ENCODE measurements at regions not wholly inside any gene's neighbourhood (a gene's known extent, or its start where the extent isn't known, plus 50 kb on each side); places are given as distances from the start of the nearest gene placed in this dataset.

DNA sequence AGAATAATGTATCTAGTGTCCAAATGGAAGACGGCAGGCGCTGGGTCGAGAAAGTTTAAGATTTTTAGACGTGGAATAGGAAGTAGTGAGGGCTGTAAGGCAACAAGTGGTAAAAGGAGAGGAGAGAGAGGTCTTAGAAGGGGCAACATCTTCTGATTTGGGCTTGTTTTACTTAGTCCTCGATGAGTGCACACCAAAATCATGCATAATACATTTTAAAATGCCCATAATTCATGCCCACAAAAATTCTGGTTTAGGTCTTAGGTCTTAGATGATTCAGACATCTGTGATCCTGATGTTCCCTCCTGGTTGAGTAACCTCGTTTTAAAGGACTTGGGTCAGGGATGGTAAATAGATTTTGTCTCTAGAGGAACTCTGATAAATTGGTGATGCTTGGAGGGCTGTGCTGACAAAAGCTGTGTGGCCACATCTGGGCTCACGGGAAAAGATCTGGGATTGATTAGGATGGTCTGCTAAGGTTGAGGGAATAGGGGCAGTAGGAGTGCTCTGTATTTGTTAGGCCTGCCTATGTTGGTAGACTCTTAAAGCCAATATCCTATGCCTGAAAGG, 476.3 kb downstream of the CCDC171 start (continued):
- TF ChIP-seq, protein P1, sequence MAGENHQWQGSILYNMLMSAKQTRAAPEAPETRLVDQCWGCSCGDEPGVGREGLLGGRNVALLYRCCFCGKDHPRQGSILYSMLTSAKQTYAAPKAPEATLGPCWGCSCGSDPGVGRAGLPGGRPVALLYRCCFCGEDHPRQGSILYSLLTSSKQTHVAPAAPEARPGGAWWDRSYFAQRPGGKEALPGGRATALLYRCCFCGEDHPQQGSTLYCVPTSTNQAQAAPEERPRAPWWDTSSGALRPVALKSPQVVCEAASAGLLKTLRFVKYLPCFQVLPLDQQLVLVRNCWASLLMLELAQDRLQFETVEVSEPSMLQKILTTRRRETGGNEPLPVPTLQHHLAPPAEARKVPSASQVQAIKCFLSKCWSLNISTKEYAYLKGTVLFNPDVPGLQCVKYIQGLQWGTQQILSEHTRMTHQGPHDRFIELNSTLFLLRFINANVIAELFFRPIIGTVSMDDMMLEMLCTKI (IDR thresholded peaks at IDR 0.05; ENCODE audit: partially characterized antibody) = no peak
- TF ChIP-seq MAZ (CRISPR knock-in tag; conservative IDR thresholded peaks at IDR 0.05 in 1 of 2, IDR thresholded peaks at IDR 0.05 in 1 of 2) = no peak

DNA sequence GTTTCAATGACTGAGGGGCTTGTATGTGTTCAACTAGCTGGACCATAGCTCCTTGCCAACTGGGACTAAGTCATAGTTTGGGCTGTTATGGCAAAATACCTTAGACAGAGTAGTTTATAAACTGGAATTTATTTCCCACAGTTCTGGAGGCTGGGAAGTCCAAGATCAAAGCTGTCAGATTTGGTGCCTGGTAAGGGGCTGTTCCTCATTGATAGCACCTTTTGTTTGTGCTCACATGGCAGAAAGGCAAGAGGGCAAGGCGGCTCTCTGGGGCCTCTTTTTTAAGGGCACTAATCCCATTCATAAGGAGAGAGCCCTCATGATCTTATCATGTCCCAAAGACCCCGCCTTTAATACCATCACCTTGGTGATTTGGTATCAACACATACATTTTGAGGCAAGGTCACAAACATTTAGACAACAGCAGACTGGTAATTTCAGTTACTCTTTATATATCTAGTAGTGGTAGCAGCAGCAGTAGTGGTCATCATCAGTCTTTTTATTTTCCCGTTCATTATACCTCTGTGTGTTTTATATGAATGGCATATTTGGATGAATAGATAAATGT, 477.0 kb downstream of the CCDC171 start:
- no peak overlapping the region for H3K4me3 ChIP-seq
- WGBS (ENCODE audit: insufficient coverage, low coverage, missing lambda C conversion rate) = 0% methylated on average over 3 of the region's 3 CpGs
- no peak overlapping the region for H3K27ac ChIP-seq (ENCODE audit: extremely low read depth, low read depth, low read length)
- no peak for FAIRE-seq
- H3K79me2 ChIP-seq (ENCODE audit: control insufficient read depth, insufficient read depth, low read length) = no peaks in the 10 kb centered on the region
- no peak for ATAC-seq
- in situ Hi-C loops (cut with MboI) = no loop called here
- no peaks in the 10 kb centered on the region for H3K9me3 ChIP-seq (replicated peaks; ENCODE audit: control insufficient read depth, insufficient read depth, low read depth, low read length)
- H3K4me1 ChIP-seq (replicated peaks in 1 of 2; ENCODE audit: control insufficient read depth in 2 of 2, insufficient read depth in 2 of 2, low read length in 2 of 2) = no peaks in the 10 kb centered on the region
- no TSS peak for BruUV-seq (replicated peaks)
- H3K4me2 ChIP-seq (ENCODE audit: insufficient read depth, low read length) = no peak overlapping the region
- no peak for TF ChIP-seq HDAC8 (tag; IDR thresholded peaks at IDR 0.05)
- TF ChIP-seq KLF6 (CRISPR knock-in tag; IDR thresholded peaks at IDR 0.05; ENCODE audit: borderline replicate concordance) = no peak
- TF ChIP-seq TEAD2 (tag; IDR thresholded peaks at IDR 0.05) = no peak
- no peak for TF ChIP-seq HDAC6 (IDR thresholded peaks at IDR 0.05; ENCODE audit: low read depth, low read length)
- no peak for TF ChIP-seq MAFK (IDR thresholded peaks at IDR 0.05; ENCODE audit: low read length)
- no peak for TF ChIP-seq GABPB2 (CRISPR knock-in tag; conservative IDR thresholded peaks at IDR 0.05)
- no peak for TF ChIP-seq ATF7 (IDR thresholded peaks at IDR 0.05)
- TF ChIP-seq, protein P2, sequence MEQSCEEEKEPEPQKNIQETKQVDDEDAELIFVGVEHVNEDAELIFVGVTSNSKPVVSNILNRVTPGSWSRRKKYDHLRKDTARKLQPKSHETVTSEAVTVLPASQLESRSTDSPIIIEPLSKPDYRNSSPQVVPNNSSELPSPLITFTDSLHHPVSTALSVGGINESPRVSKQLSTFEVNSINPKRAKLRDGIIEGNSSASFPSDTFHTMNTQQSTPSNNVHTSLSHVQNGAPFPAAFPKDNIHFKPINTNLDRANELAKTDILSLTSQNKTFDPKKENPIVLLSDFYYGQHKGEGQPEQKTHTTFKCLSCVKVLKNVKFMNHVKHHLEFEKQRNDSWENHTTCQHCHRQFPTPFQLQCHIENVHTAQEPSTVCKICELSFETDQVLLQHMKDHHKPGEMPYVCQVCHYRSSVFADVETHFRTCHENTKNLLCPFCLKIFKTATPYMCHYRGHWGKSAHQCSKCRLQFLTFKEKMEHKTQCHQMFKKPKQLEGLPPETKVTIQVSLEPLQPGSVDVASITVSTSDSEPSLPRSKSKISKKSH (CRISPR knock-in tag; IDR thresholded peaks at IDR 0.05) = no peak
- TF ChIP-seq ZNF699 (CRISPR knock-in tag; IDR thresholded peaks at IDR 0.05; ENCODE audit: insufficient replicate concordance) = no peak
- TF ChIP-seq, protein P3, sequence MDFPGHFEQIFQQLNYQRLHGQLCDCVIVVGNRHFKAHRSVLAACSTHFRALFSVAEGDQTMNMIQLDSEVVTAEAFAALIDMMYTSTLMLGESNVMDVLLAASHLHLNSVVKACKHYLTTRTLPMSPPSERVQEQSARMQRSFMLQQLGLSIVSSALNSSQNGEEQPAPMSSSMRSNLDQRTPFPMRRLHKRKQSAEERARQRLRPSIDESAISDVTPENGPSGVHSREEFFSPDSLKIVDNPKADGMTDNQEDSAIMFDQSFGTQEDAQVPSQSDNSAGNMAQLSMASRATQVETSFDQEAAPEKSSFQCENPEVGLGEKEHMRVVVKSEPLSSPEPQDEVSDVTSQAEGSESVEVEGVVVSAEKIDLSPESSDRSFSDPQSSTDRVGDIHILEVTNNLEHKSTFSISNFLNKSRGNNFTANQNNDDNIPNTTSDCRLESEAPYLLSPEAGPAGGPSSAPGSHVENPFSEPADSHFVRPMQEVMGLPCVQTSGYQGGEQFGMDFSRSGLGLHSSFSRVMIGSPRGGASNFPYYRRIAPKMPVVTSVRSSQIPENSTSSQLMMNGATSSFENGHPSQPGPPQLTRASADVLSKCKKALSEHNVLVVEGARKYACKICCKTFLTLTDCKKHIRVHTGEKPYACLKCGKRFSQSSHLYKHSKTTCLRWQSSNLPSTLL (IDR thresholded peaks at IDR 0.05) = no peak
- no peak for TF ChIP-seq SRF (CRISPR knock-in tag; IDR thresholded peaks at IDR 0.05)
- no peak for DNase-seq (ENCODE audit: extremely low read depth in 1 of 4, low spot score in 3 of 4)
- no peaks in the 10 kb centered on the region for H3K36me3 ChIP-seq (ENCODE audit: control insufficient read depth, insufficient read depth, low read length)
- intact Hi-C loops (cut with micrococcal nuclease) = no loop called here
- H2AFZ ChIP-seq (ENCODE audit: low read depth, low read length) = no peak overlapping the region
- H3K27me3 ChIP-seq (ENCODE audit: control insufficient read depth in 2 of 2, insufficient read depth in 2 of 2, low read length in 2 of 2) = no peaks in the 10 kb centered on the region
- CTCF ChIA-PET (ENCODE audit: low intra/inter-chr PET ratio) = no interaction called here
- H3K9me1 ChIP-seq (ENCODE audit: control insufficient read depth, insufficient read depth, low read length) = no peaks in the 10 kb centered on the region
- no peaks in the 10 kb centered on the region for H4K20me1 ChIP-seq (replicated peaks; ENCODE audit: control insufficient read depth, insufficient read depth, low read length)
- no peak overlapping the region for H3K9ac ChIP-seq (ENCODE audit: insufficient read depth in 1 of 2, low read depth in 2 of 2, low read length in 2 of 2)
- POLR2A ChIA-PET = no interaction called here

Data from K562 (cell line).